Activated naive CD4-positive, alpha-beta T cell (primary cell): ENCODE measurements at regions not wholly inside any gene's neighbourhood (a gene's known extent, or its start where the extent isn't known, plus 50 kb on each side); places are given as distances from the start of the nearest gene placed in this dataset.
"Not testable (repeated sequence)": the region's sequence is repeated elsewhere in the genome, so short reads cannot be mapped to it uniquely, and the experiment has no call there.

Experiments used
- DNase-seq, 4 experiments: peaks; one replicate each; lab custom pipeline; 2025; lab: John Stamatoyannopoulos, UW

DNA sequence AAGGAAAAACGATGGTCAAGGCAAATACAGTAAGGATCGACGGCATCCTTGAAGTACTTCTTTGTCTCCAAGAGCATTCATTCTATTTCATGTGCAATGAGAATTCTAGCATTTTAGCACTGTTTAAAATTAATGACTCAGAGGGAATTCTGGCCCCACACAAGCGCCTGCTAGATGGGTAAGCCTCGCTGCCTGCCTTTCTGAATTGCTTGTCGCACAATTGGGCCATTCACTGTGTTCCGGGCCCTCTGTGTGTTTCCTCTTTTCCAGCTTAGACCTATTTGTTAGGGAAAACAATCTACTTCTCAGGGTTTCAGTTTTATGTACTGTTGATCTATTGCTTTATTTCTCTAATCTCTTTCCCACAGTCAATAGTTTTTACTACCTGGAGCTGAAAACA lies 204.7 kb upstream of the ZNF32 start:
- DNase-seq: no peak

DNA sequence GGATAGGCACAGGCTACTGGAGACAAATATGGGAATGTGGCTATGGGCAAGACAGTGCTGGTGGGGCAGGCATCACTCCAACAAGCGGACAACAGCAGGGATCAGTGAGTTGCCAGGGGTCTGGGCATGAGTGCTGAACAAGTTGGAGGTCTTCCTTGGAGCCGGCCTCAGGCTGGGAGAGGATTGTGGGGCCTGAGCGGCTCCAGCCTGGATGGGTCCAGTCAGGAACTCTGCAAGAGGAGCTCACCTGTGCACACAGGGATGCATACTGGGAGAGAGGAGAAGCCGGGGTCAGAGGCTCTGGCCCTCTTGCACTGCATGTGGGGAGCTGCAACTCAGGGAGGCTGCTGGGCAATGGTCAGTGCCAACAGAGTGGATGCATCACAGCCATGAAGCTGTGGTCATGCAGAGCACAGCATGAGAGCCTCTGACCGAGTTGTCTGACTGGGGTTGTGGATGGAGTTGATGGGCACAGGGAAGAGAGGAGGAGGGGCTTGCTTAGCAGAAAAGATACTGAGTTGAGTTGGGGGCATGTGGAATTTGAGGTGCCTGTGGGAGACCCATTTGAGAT lies 204.0 kb upstream of the ZNF32 start:
- no peak for DNase-seq

DNA sequence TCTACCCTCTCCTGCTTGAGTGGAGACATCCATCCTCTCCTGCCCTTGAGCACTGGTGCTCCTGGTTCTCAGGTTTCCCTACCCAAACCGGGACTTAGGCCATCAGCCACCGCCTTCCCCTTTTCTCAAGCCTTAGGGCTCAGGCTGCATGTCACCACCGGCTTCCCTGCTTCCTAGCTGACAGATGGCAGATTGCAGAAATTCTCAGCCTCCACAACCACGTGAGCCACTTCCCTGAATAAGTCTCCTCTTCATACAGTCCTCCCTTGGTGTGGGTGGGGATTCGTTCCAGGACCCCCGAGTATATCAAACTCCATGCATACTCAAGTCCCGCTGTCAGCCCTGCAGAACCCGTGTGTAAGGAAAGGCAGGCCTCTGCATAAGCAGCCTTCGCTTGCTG lies 203.5 kb upstream of the ZNF32 start:
- DNase-seq: no peak

DNA sequence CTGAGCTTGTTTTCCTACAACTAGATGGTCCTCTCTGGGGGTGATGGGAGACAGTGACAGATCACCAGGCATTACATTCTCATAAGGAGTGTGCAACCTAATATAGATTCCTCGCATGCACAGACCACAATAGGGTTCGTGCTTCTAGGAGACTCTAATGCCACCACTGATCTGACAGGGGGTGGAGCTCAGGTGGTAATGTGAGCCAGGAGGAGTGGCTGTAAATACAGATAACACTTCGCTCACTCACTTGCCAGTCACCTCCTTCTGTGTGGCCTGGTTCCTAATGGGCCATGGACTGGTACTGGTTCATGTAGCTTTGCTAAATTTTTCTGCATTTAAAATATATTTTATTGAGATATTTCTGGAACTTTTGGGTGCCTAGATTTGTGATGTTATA lies 202.3 kb upstream of the ZNF32 start:
- DNase-seq: no peak

DNA sequence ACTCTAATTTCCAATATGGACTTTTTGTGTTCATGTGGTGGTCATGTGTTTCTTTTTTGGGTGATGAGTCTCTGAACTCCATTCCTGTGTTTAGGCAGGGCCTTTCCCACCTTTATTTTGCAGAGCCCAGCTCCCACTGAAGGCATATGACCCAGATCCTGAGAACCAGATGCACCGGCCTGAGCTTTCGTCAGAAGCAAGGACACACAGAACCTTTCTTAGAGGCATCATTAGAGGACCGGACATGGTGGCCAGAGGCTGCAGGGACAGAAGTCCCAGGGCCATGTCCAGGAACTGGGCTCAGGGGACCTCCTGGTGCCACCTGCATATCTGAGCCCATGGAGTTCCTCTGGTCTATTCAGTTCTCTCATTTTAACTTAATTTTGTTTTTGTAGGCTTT lies 200.9 kb upstream of the ZNF32 start:
- DNase-seq: no peak

DNA sequence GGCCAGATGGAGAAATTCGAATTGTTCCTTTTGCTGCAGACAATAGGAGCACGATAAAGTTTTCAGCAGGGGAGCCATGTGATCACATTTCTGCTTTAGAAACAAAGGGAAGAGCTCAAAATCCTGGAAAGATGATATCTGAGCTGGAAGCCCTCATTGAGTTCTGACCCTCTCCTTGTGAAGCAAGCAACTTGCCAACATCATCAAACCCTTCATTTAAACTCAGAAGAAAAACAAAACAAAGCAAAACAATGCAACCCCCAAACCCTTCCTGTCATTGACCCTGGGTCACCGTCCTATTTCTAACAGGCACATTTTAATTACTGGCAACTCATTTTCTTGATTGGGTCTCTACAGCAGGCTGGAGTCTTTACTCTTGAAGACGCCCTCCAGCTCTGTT lies 198.3 kb upstream of the ZNF32 start:
- no peak for DNase-seq

DNA sequence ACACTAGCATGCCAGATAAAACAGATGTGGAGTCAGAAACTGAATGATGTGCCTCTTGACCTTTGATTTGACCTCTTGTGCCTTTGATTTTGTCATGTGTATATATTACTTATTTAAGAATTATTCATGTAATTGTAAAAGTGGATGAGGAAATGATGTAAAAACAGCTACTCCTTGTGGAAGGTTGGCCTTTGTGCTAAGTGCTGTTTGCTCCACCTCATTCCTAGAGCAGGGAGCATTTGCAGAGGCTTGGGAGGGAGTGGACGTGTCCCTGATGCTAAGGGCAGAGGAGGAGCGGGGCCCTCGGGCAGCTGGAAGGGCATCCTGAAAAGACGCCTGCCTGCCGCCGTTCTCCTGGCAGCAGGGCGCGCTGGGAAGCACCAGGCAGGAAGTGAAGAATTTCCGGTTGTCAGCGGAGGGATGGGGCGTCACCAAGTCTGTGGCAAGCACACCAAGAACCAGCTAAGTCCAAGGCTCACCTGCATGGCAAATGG lies 197.6 kb upstream of the ZNF32 start:
- no peak for DNase-seq

DNA sequence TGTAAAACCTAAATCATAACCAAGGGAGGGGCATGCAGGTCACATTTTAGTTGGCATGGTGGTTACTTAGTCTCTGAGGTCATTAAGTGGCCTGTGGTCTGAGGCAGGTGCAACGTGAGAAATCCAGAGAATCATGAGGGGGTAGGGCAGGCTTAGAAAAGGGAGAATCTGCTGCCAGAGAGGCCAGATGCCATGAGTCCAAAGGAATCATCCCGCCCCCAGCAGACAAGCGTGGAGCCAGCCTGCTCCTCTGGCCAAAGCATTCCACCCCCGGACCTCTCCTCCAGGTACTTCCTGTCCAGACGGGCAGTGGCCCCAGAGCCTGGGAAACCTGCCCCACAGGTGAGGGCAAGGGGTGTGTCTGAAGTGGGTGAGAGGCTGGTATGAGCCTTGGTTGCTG lies 196.4 kb upstream of the ZNF32 start:
- DNase-seq: no peak

DNA sequence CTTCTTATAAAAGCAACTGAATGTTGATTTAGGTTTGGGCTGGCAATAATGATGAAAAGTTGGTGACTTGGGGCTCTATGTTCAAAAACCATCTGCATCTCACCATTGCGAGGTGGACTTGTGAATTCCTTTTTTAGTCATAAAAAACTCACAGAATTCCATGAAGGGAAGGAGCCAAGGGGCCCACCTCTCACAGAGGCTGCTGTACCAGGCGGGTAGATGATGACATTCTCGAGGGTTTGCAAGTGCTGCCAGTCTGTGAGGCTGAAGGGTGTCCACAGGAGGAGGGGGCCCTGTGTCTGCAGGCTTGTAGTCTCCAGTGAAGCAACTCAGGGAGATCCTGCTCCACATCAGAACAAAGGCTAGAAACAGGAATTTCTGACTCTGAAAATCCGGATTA lies 195.5 kb upstream of the ZNF32 start:
- DNase-seq: no peak

DNA sequence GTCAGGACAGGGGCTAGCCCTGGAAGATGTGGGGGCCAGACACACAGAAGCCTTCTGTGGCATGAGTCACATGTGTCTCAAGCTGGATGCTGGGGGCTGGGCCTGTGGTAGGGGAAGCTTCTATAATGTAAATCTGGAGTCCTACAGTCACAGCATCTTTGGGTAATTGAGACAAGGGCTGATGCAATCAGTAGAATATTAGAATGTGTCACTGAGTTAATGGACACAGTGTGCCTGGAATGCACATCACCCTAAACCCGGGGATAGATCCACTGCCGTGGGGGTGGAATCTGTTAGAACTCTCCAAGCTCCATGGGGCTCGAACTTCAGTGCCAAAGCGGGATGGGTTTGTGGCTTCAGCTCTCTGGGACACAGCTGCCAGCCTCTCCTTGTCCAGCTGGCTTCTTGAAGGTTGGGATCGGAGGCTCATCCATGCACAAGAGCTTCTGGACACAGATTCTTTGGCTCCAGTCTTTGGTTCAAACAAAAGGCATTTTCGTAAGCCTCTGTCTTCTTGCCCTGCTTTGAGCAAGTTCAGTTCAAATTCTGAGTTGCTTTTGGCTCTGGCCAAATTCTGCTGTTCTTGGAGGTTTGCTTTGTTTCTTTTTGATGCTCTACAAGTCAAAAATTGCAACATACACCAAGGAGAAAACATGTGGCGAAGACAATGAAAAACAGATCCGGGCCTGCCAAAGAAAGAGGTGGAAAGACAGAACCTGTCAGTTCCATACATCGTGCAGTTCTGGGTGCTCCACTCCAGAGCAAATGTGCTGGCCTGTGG lies 194.8 kb upstream of the ZNF32 start:
- DNase-seq: no peak

DNA sequence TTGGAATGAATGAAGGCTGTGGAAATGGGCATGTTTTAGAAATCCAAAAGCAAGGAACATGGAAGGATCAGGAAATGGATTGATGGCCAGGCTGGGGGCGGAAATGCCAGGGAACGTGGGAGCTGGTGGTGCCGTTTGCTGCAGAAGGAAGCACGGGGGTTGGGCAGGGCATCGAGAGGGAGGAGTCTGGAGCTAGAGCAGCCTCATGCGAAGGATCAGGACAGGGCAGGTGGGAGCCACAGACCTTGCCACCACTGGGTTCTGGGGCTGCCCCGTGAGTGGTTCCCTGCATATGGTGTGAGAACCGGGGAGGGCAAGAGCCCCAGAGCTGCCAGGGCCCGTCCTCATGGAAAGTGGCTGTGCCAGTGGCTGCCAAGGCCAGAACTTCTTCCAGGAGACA lies 193.8 kb upstream of the ZNF32 start:
- no peak for DNase-seq

DNA sequence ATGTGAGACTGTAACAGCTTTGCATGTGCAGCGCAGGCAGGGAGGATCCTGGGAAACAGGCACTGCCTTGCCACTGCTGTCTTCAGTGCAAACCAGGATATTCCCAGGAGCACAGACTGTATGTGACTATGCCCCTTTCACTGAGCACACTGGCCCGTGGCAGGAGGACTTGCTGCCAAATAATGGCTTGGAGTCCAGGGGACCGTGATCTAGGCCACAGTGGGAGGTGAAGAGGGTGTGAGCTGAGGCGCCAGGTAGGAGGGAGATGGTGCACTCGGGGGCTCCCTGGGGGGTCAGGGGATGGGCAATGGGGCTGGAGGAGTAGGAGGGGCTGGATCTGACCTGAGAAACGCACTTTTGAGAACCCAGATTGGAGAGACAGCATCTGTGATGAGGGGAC lies 193.4 kb upstream of the ZNF32 start:
- DNase-seq: no peak

DNA sequence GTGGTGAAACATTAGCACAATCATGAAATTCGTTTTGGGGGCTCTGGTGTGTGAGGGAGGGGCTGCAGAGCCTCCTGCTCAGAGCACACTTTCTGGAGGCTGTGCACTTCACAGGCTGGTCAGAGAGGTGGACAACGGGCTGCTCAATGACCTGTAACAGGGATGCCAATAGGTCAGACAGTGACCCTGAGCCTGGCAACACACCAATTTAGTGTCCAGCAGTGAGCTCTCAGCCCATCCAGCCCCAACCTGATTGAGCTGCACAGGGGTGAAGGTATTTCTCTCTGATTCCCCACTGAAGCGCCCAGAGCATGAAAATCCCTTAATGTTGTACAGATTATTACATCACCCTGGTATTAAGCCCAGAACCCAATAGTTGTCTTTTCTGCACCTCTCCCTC lies 191.3 kb upstream of the ZNF32 start:
- DNase-seq: no peak

DNA sequence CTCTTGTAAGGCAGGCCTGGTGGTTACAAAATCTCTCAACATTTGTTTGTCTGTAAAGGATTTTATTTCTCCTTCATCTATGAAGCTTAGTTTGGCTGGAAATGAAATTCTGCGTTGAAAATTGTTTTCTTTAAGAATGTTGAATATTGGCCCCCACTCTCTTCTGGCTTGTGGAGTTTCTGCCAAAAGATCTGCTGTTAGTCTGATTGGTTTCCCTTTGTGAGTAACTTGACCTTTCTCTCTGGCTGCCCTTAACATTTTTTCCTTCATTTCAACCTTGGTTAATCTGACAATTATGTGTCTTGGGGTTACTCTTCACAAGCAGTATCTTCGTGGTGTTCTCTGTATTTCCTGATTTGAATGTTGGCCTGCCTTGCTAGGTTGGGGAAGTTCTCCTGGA lies 186.1 kb upstream of the ZNF32 start:
- DNase-seq: not testable (repeated sequence)

DNA sequence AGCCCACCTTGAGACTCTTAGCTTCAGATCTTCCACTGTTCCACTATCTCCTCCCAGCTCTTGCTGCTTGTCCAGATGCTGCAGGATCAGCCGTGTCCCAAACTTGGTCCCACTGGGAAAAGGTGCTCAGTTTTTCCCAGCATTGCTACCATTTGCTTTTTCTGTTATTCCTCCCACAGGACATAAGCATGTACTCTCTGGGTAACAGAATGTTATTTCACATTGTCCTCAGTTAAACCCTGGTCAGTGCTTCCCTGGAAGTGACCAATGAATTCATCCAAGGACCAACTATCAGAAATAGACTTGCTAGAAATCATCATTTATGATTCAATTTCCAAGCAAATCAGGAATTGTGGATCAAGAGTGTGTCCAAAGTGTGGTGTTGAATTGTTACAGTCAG lies 179.2 kb upstream of the ZNF32 start:
- DNase-seq: no peak

DNA sequence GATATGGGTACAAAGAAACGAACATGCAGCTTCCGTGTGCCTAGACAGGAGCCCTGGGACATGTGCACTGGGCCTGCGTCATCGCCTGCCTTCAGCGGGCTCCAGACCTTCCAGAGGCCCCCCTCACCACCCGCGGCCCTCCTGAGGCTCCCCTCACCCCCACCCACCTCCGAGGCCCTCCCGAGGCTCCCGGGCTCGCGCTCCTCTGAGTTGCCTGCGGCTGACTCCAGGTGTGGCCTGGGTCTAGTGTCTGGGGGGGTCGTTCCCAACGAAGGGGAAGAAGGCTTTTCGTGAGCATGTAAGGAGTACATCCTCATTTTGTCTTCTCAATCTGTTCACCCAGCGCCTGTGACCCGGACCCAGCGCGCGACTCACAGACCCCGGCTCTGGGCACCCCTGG lies 177.3 kb upstream of the ZNF32 start:
- DNase-seq: no peak

DNA sequence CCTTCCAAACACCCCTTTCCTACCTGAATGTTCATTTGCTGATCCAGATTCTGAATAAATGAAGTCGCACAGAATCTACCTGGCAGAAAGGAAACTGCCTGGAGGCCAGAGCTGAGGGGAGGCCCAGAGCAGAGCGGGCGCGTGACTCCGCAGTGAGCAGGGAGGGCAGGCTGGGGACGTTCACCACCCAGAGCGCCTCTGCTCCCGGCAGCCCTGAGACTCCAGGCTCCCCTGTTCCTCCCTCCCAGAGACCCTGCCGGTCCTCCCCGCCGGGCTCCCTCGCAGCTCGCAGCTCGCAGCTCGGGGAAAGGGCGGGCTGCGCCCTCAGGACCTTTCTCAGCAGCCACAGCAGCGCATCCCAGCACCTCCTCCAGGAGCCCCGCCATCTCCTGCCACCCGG lies 176.7 kb upstream of the ZNF32 start:
- no peak for DNase-seq

DNA sequence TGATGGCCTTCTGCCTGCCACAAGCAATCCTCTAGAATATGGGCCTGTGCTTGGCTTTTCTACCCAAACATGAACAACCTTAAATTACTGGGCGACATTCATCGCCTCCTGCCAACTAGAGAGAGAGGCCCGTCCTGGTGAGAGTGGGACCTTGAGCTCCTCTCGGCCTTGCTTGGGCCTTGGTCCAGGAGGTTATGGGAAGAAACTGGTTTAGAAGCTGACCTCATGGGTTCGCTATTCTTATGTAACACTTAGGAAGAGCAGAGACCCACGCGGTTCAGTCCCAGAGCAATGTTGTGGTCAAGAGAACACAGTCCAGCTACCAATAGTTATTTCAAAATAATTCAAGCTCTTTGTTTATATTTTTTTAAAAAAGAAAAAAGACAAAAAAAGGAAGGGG lies 176.3 kb upstream of the ZNF32 start:
- DNase-seq: no peak

DNA sequence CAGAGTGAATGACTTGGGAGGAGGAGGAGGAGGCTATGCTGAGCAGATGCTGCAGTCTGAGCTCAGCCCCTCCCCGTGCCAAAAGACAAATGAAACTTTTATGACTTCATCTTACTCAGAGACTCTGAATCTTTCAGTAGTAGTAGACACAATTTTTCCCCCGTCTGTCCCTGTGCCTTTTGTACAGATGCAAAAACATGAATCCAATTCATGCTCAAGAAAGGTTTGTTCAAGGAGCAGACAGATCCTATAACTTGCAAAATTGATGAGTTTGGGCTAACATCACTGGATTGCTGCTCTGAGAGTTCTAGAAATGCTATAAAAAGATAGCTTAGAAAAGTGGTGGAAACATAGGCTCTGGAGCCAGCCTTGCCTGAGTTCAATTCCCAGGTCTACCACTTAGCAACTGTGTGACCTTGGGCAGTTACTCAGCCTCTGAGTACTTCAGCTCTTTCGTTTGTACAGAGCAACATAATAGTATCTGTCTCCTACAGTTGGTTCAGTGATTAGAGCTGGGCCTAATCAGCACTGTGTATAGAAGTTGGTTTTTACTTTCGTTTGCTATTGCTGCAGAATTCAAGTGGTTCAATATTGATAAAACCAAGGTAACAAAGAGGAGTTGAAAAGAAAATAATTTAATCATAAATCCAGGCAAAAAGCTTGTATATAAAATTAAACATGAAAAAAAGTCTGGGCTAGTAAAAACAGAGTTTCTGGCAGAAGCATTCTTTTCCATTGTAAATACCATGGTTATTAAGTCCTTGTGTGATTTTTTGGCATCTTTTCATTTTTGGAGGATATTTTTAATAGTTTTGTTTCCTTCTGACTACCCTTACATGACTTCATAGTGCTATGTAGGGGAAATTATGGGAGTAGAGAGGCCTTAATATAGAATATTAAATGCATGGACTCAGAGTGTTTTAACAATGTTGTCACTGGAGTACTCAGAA lies 174.2 kb upstream of the ZNF32 start:
- DNase-seq: no peak

DNA sequence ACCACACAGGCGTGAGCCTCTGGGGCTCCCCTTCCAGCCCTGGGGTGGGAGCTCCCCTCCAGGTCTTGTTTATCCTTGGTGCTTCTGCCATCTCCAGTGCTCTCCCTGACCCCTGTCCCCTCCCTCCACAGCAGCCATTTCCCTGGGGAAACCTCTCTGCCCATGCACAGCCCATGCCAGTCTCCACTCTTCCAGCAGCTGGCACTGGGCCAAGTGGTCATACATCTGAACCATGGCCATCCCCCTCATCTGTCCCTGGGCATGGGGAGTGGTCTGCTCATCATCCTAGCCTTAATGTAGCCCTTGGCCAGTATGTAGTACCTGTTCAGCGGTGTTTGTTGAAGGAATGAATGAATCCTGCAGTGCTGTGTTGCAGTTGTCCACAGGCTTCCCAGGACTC lies 172.4 kb upstream of the ZNF32 start:
- no peak for DNase-seq

DNA sequence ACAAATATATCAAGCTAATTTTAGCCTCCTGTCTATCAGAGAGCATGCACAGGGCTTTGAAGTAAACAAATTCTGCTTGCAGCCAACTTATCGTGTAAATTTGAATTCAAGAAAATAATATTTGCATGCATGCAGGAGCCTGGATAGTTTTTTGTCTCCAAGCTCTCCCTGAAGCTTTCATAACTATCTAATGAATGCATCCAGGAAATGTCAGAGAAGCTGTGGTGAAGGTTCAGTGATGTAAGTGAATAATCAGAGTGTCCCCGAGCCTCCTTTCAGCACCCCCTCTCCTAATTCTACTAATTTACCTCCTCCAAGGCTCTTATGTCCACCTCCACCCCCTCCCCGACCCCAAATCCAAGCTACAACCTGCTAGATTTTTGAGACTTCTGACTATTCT lies 172.0 kb upstream of the ZNF32 start:
- no peak for DNase-seq

DNA sequence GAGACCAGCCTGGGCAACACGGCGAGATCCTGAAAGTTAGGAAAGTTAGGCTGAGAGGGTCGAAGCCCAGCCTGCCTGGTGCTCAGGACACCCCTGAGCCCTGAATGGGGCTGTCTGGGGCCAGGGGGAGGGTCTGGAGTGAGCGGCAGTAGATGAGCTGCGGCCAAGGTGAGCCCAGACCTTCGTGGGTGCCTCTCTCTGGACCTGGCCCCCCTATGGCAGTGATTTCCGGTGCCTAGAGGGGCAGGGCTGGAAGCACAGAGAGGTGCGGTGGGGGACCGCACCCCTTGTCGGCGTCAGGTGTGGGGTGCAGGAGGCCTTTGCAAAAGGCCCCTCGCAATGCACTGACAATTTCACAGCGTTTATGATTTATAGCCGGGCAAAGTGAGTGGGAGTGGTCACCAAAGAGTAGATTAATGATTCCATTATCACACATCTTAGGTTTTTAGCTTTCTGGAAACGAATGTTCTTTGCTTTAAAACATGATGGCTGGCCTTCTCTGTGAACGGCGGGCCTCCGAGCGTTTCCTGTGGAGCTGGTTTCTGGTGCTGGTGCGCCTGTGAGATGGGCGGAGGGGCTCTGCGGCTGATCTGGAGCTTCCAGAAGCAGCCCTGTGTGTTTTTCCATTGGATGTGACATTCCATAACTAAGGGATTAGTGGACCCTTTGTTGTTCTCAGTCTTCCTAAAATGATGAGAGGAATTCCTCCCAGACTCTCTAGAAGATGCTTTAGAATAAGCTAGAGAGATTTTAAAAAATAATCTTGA lies 171.0 kb upstream of the ZNF32 start:
- DNase-seq: no peak
